LNCaP clone FGC (cell line): ENCODE measurements at regions not wholly inside any gene's neighbourhood (a gene's known extent, or its start where the extent isn't known, plus 50 kb on each side); places are given as distances from the start of the nearest gene placed in this dataset.

Source experiments
- DNase-seq: peaks from one replicate; pipeline ENCODE4 v3.0.0-alpha.2; 2011; ENCODE audit warnings: low read depth
- H3K4me3 ChIP-seq: 2 replicates; pipeline ENCODE4 v1.5.1; 2011; ENCODE audit warnings: mild to moderate bottlenecking, low read depth, low read length, control low read depth
- TF ChIP-seq, protein P1 (sequence below): IDR thresholded peaks from 2 replicates; pipeline ENCODE4 v1.5.1; 2012; ENCODE audit warnings: mild to moderate bottlenecking; ENCODE audit not compliant: control insufficient read depth, insufficient read depth; ENCODE audit errors: extremely low read depth

DNA sequence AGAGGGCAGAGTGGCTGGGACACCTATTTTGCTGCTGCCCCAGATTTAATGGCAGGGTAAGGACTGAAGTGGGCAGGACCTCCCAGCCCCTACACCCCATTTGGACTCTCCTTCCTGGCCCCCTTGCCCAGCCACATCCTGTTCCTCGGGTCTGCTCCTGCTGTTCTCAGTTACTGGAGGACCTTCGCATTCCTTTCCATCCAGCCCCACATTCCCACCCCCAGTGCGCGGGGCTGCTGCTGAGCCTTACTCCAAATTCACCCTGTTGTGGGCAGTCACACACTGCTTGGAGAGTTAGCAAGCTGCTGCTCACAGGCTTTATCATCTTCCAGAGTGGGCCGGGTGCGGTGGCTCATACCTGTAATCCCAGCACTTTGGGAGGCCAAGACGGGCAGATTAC lies 75.2 kb upstream of the SLC14A2 start:
- DNase-seq: no peak
- TF ChIP-seq, protein P1, sequence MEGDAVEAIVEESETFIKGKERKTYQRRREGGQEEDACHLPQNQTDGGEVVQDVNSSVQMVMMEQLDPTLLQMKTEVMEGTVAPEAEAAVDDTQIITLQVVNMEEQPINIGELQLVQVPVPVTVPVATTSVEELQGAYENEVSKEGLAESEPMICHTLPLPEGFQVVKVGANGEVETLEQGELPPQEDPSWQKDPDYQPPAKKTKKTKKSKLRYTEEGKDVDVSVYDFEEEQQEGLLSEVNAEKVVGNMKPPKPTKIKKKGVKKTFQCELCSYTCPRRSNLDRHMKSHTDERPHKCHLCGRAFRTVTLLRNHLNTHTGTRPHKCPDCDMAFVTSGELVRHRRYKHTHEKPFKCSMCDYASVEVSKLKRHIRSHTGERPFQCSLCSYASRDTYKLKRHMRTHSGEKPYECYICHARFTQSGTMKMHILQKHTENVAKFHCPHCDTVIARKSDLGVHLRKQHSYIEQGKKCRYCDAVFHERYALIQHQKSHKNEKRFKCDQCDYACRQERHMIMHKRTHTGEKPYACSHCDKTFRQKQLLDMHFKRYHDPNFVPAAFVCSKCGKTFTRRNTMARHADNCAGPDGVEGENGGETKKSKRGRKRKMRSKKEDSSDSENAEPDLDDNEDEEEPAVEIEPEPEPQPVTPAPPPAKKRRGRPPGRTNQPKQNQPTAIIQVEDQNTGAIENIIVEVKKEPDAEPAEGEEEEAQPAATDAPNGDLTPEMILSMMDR: no peak
- no peak overlapping the region for H3K4me3 ChIP-seq

DNA sequence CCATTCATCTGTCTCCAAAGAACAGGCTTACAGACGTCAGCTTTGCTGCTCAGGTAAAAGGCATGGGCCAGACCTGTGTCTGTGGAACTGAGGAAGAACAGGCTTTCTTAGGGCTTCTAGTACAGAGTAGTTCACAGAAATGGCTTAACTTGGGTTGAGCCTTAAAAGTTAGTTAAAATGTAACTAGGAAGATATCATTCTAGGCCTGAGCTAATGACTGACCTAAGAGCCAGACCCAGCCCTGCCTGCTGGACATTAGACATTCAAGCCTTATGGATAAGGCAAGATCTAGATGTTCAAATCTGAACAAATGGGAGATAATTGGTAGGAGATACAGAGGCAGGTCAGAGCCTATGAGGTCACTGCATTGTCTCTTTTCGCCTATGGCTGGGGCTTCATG lies 73.9 kb upstream of the SLC14A2 start:
- no peak overlapping the region for H3K4me3 ChIP-seq
- TF ChIP-seq, protein P1: no peak
- no peak for DNase-seq

DNA sequence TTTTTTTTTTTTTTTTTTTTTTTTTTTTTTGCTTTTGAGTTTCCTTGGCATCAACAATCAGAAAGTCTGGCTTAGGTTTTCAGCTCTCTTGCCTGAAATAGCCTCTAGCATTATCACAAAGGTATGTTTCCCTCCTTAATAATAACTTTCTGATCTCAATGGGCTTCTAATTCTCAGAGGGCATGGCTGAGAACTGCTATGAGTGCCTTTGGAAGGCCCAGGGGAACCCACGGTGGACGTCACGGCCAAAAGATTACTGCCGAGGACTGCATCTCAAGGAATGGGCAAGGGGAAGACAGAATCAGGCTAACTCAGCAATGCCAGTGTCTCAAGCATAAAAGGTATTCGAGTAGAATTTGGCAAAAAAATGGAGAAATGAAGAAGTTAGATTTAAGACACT lies 73.2 kb upstream of the SLC14A2 start:
- TF ChIP-seq, protein P1: no peak
- no peak overlapping the region for H3K4me3 ChIP-seq
- DNase-seq: no peak

DNA sequence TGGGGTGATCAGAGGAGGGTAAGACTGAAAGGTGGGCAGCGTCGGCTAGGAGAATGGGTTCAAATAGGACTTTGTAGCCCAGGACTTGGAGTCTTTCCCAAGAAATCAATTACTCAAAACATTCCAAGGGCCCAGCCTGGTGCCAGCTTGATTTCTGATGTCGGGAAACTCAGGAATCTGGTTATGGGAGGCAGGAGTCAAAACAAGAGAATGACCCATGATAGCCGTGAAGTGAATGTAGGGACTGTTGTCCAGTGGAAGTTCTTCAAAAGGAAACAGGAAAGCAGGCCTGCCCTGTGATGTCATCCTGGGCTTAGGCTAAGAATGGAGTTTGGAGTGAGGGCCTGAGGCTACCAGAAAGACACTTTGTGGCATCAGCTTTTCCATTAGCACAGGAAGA lies 67.4 kb upstream of the SLC14A2 start:
- TF ChIP-seq, protein P1: no peak
- no peak for DNase-seq
- no peak overlapping the region for H3K4me3 ChIP-seq

DNA sequence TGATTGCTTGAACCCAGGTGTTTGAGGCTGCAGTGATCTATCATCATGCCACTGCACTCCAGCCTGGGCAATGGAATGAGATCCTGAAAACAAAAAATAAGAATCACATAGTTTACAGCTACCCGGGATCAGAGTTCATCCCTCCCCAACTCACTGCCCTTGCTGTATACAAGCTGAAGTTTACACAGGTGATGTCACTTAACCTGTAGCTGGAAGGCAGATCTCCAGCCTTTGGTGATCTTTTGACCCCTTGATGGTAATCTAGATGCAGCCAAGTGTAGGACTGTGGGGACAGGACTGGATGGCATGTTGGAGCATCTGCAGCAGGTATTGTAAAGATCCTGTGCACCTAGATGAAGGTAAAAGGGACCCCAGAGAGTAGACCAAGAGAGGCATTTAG lies 66.7 kb upstream of the SLC14A2 start:
- TF ChIP-seq, protein P1: no peak
- H3K4me3 ChIP-seq: no peak overlapping the region
- DNase-seq: no peak

DNA sequence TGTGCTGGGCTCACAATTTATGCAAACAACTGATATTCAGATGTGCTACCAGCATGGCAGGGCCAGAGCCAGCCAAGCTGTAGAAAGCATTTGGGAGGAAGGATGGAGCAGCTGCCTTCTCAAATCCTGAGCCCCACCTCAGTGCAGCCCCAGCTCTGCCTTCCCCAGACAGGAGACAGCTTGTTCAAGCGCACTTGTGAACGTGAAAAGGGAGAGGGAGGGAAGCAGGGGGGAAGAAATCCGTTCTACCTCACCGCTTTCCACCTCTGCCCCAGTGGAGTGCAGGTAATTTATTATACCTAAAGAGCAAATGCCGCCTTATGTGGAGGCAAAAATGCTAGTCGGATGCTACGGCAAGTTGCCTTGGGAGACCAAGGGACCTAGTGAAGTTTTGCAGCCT lies 66.0 kb upstream of the SLC14A2 start:
- TF ChIP-seq, protein P1: no peak

DNA sequence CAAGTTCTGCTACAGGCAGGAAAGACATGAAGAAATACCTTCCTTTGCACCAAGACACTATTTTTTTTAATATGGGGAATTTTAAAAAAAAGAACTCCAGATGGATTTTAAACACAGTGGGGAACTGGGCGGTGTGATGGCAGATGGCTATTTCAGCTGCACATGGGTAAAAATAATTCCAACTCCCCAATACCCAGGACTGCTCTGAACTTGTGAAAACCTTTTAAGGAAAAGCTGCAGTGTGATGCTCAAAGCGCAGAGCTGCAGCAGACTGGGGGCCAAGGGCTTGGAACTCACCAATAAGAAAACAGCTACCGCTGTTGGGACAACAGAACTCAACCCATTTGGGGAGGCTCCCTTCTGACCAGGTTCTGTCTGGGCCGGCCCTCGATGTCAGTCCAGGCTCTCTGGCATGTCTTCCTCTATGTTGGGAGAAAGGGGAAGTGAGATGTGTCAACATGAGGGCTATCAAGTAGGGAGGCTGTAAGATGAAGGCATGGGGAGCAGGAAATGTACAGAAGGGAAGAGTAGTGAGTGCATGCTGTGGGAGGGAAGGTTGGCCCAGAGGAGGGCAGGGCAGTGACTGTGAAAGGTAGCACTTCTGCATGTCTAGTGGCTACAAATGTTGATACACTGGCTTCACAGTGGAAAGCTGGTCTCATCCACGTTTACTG lies 64.0 kb upstream of the SLC14A2 start:
- TF ChIP-seq, protein P1: no peak
- no peak for DNase-seq
- H3K4me3 ChIP-seq: no peak overlapping the region

More for the DNA sequence above, 66.0 kb upstream of the SLC14A2 start:
- H3K4me3 ChIP-seq: no peak overlapping the region
- DNase-seq: no peak
